OCI-LY1 (cell line): ENCODE measurements at regions not wholly inside any gene's neighbourhood (a gene's known extent, or its start where the extent isn't known, plus 50 kb on each side); places are given as distances from the start of the nearest gene placed in this dataset.

Source experiments
- H2AFZ ChIP-seq: fragments of 200-600 bp; sonication (generic), shearing (Covaris generic); 2 replicates; pipeline ENCODE4 v1.6.0; 2014; ENCODE audit warnings: antibody characterized with exemption, mild to moderate bottlenecking, low read length
- H3F3A ChIP-seq: fragments of 200-600 bp; sonication (generic), shearing (Covaris generic); 2 replicates; pipeline ENCODE4 v1.6.0; 2014; ENCODE audit warnings: mild to moderate bottlenecking, antibody characterized with exemption, low read length, moderate library complexity; ENCODE audit not compliant: insufficient read depth
- H3K27ac ChIP-seq: fragments of 200-600 bp; sonication (generic); 2 replicates; pipeline ENCODE4 v1.5.1; 2014; ENCODE audit warnings: low read length, mixed run types, mild to moderate bottlenecking, low read depth; ENCODE audit not compliant: poor library complexity, severe bottlenecking
- H3K27me3 ChIP-seq: fragments of 200-600 bp; sonication (generic); 2 replicates; pipeline ENCODE4 v1.6.0; 2014; ENCODE audit warnings: antibody characterized with exemption, mild to moderate bottlenecking, low read length, moderate library complexity; ENCODE audit not compliant: insufficient read depth
- H3K36me3 ChIP-seq: fragments of 200-600 bp; sonication (generic); 2 replicates; pipeline ENCODE4 v1.6.1; 2014; ENCODE audit warnings: mild to moderate bottlenecking, antibody characterized with exemption, low read length, moderate library complexity, mixed read lengths; ENCODE audit not compliant: insufficient read depth
- H3K4me1 ChIP-seq: fragments of 200-600 bp; sonication (generic); 2 replicates; pipeline ENCODE4 v1.5.1; 2014; ENCODE audit warnings: mild to moderate bottlenecking, low read length, moderate library complexity; ENCODE audit not compliant: insufficient read depth, severe bottlenecking
- H3K4me2 ChIP-seq: fragments of 200-600 bp; sonication (generic), shearing (Covaris generic); 2 replicates; pipeline ENCODE4 v1.6.1; 2014; ENCODE audit warnings: low read length
- H3K4me3 ChIP-seq: fragments of 200-600 bp; sonication (generic); 2 replicates; pipeline ENCODE4 v1.5.1; 2014; ENCODE audit warnings: low read length, low read depth, mild to moderate bottlenecking, mixed read lengths; ENCODE audit not compliant: poor library complexity, severe bottlenecking
- H3K79me2 ChIP-seq: fragments of 200-600 bp; shearing (Covaris generic); 2 replicates; pipeline ENCODE4 v1.6.1; 2016; ENCODE audit warnings: mixed run types, low read length, mixed read lengths; ENCODE audit not compliant: insufficient read depth
- H3K9ac ChIP-seq: fragments of 200-600 bp; sonication (generic), shearing (Covaris generic); 2 replicates; pipeline ENCODE4 v1.6.1; 2014; ENCODE audit warnings: mild to moderate bottlenecking, low read length, mixed read lengths
- H3K9me2 ChIP-seq: fragments of 200-600 bp; sonication (generic), shearing (Covaris generic); 2 replicates; pipeline ENCODE4 v1.6.1; 2014; ENCODE audit warnings: low read depth, mild to moderate bottlenecking, low read length, mixed read lengths
- H3K9me3 ChIP-seq: fragments of 200-600 bp; shearing (Covaris generic); 2 replicates; pipeline ENCODE4 v1.6.1; 2014; ENCODE audit warnings: low read length, mixed read lengths
- H4K20me1 ChIP-seq: fragments of 200-600 bp; sonication (generic), shearing (Covaris generic); 2 replicates; pipeline ENCODE4 v1.6.0; 2016; ENCODE audit warnings: mild to moderate bottlenecking, low read length; ENCODE audit not compliant: insufficient read depth
- EZH2 ChIP-seq: fragments of 200-600 bp; sonication (generic), shearing (Covaris generic); IDR thresholded peaks from 2 replicates; pipeline ENCODE4 v1.8.0; 2017; ENCODE audit warnings: borderline replicate concordance, mixed run types, mild to moderate bottlenecking, antibody characterized with exemption, low read length, moderate library complexity, mixed read lengths
- TF ChIP-seq, protein P1 (sequence below): fragments of 200-600 bp; sonication (generic), shearing (Covaris generic); IDR thresholded peaks from 2 replicates; pipeline ENCODE4 v1.5.1; 2017; ENCODE audit warnings: mild to moderate bottlenecking, antibody characterized with exemption, low read length, moderate library complexity, mixed read lengths

DNA sequence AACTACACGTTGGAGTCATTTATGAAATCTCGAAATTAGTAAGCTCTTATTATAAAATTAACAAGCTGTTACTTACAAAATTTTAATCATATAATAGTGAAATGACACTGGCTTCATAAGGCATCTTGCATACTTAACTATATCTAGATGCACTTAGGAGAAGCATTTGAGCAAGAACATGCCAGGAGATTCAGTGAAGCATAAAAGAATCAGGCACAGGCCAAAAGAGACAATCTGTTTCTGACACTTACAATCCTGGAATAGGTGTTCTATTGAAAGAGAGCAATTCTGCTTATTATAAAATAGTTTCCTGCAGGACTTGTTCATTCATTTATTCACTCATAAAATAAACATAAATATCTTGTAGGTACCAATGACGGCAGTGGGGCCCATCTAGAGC lies 1152.2 kb upstream of the CDH6 start:
- no peak for TF ChIP-seq EZH2
- TF ChIP-seq, protein P1, sequence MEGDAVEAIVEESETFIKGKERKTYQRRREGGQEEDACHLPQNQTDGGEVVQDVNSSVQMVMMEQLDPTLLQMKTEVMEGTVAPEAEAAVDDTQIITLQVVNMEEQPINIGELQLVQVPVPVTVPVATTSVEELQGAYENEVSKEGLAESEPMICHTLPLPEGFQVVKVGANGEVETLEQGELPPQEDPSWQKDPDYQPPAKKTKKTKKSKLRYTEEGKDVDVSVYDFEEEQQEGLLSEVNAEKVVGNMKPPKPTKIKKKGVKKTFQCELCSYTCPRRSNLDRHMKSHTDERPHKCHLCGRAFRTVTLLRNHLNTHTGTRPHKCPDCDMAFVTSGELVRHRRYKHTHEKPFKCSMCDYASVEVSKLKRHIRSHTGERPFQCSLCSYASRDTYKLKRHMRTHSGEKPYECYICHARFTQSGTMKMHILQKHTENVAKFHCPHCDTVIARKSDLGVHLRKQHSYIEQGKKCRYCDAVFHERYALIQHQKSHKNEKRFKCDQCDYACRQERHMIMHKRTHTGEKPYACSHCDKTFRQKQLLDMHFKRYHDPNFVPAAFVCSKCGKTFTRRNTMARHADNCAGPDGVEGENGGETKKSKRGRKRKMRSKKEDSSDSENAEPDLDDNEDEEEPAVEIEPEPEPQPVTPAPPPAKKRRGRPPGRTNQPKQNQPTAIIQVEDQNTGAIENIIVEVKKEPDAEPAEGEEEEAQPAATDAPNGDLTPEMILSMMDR: no peak
- Histone ChIP-seq H3K27ac (no peak overlapping the region), H3K4me2 (no peak overlapping the region), H4K20me1 (no peaks in the 10 kb centered on the region), H3K9me3 (no peaks in the 10 kb centered on the region), H3K79me2 (no peaks in the 10 kb centered on the region), H3K27me3 (no peaks in the 10 kb centered on the region), H2AFZ (no peak overlapping the region), H3F3A (no peaks in the 10 kb centered on the region), H3K4me1 (no peaks in the 10 kb centered on the region), H3K4me3 (no peak overlapping the region), H3K9ac (no peak overlapping the region), H3K9me2 (no peaks in the 10 kb centered on the region), H3K36me3 (no peaks in the 10 kb centered on the region)

DNA sequence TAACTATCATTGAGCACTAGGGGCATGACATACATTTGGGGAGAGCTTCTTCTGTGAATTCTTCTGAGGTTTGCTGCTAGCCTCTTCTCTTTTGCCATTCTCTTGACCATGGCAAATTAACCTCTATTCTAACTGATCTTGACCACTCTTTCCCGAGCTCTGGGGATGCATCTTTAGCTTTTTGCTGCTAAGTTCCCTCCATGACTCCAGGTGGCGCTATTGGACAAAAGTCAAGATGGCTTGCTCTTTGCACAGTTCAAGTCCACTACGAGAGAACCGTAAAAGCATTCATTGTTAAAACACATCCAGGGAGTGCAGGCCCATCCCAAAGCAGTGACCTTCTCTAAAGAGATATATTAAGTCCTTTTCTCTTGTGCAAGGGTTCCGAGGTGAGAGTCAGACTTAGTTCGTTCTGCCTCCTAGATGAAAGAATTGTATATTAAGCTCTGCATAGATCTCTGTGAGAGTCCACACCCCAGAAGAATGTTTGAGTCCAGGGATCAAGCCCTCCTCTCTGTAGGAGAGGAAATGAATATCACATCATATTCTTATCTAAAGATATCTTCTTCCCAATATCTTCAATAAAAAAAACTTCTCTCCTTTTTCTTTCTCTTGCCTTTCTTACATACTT lies 1152.9 kb upstream of the CDH6 start:
- Histone ChIP-seq H3K4me1 (no peaks in the 10 kb centered on the region), H4K20me1 (no peaks in the 10 kb centered on the region), H3F3A (no peaks in the 10 kb centered on the region), H3K4me3 (no peak overlapping the region), H3K9me2 (no peaks in the 10 kb centered on the region), H3K79me2 (no peaks in the 10 kb centered on the region), H3K9me3 (no peaks in the 10 kb centered on the region), H3K9ac (no peak overlapping the region), H3K4me2 (no peak overlapping the region), H3K27ac (no peak overlapping the region), H3K27me3 (no peaks in the 10 kb centered on the region), H3K36me3 (no peaks in the 10 kb centered on the region), H2AFZ (no peak overlapping the region)
- TF ChIP-seq, protein P1: peak; percentile 82
- TF ChIP-seq EZH2: no peak

DNA sequence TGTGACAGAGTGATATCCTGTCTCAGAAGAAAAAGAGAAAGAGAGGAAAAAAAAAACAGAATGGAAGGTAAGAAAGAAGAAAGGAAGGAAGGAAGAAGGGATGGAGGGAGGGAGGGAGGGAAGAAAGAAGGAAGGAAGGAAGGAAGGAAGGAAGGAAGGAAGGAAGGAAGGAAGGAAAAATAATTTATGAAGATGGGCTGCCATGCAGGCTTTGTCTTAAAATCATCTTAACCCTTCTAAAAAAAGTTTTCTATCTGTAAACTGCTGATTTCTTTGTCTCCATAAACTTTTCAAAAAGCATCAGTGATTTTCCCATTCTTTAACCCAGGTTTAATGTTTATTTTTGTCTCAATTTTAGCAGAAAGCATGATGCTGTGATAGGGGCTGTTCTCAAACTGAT lies 1154.1 kb upstream of the CDH6 start:
- Histone ChIP-seq H3K9me3 (no peaks in the 10 kb centered on the region), H3F3A (no peaks in the 10 kb centered on the region), H3K9ac (no peak overlapping the region)

More for the DNA sequence above, 1154.1 kb upstream of the CDH6 start:
- H3K27ac ChIP-seq: no peak overlapping the region
- H3K4me3 ChIP-seq: no peak overlapping the region
- H3K36me3 ChIP-seq: no peaks in the 10 kb centered on the region
- no peaks in the 10 kb centered on the region for H3K79me2 ChIP-seq
- H3K4me2 ChIP-seq: no peak overlapping the region
- TF ChIP-seq EZH2: no peak
- TF ChIP-seq, protein P1: no peak
- no peaks in the 10 kb centered on the region for H4K20me1 ChIP-seq
- no peak overlapping the region for H2AFZ ChIP-seq
- H3K4me1 ChIP-seq: no peaks in the 10 kb centered on the region
- no peaks in the 10 kb centered on the region for H3K27me3 ChIP-seq
- H3K9me2 ChIP-seq: no peaks in the 10 kb centered on the region
